Gastroesophageal sphincter (tissue), 3 donors: ENCODE measurements at regions not wholly inside any gene's neighbourhood (a gene's known extent, or its start where the extent isn't known, plus 50 kb on each side); places are given as distances from the start of the nearest gene placed in this dataset.

Experiments used
- POLR2AphosphoS5 ChIP-seq: sonication (generic); formaldehyde crosslinking; IDR thresholded peaks from one replicate; pipeline ENCODE4 v1.6.1; 2017; ENCODE audit warnings: antibody characterized with exemption
- TF ChIP-seq, protein P1 (sequence below), 4 experiments: fragments of 200-600 bp in 2 of 4; fragments of 450-650 bp in 2 of 4; sonication (generic) in 1 of 4; IDR thresholded peaks; one replicate each; pipeline ENCODE4 v1.5.1; 2017 to 2019; ENCODE audit warnings: antibody characterized with exemption in 4 of 4, mild to moderate bottlenecking in 2 of 4, moderate library complexity in 2 of 4

DNA sequence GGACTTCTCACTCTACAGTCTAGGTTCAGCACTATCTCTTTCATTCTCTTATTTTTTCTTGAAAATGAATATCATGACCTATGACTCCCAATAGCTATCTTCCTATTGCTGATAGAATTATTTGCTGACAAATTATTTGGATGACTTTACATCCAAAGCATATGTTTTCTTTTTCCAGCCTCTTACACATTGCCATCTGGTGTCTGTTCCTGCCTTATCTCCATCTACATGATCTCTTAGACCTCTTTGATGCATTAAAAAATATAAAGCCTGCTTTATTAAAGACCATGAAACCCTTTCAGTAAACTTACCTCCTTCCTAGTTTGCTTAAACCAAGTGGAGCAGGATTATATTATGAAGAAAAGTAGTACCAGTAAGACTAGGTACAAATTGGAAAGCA, 700.9 kb upstream of the CXADR start:
- TF ChIP-seq POLR2AphosphoS5: no peak
- TF ChIP-seq, protein P1, sequence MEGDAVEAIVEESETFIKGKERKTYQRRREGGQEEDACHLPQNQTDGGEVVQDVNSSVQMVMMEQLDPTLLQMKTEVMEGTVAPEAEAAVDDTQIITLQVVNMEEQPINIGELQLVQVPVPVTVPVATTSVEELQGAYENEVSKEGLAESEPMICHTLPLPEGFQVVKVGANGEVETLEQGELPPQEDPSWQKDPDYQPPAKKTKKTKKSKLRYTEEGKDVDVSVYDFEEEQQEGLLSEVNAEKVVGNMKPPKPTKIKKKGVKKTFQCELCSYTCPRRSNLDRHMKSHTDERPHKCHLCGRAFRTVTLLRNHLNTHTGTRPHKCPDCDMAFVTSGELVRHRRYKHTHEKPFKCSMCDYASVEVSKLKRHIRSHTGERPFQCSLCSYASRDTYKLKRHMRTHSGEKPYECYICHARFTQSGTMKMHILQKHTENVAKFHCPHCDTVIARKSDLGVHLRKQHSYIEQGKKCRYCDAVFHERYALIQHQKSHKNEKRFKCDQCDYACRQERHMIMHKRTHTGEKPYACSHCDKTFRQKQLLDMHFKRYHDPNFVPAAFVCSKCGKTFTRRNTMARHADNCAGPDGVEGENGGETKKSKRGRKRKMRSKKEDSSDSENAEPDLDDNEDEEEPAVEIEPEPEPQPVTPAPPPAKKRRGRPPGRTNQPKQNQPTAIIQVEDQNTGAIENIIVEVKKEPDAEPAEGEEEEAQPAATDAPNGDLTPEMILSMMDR (IDR thresholded peaks at IDR 0.05): no peak
